ENCODE measurements at regions not wholly inside any gene's neighbourhood (a gene's known extent, or its start where the extent isn't known, plus 50 kb on each side); places are given as distances from the start of the nearest gene placed in this dataset.
"Not testable (repeated sequence)": the region's sequence is repeated elsewhere in the genome, so short reads cannot be mapped to it uniquely, and the experiment has no call there.

GRCh38 chr1:234780112-234780511 is 170.1 kb upstream of the IRF2BP2 start (continued):
- no peak for TF ChIP-seq ZNF782 (CRISPR knock-in tag; IDR thresholded peaks at IDR 0.05; ENCODE audit: borderline replicate concordance)
- no peak for TF ChIP-seq ZNF619 (CRISPR knock-in tag; IDR thresholded peaks at IDR 0.05)
- TF ChIP-seq REXO4 (CRISPR knock-in tag; IDR thresholded peaks at IDR 0.05; ENCODE audit: borderline replicate concordance): no peak
- no peak for TF ChIP-seq ZGPAT (CRISPR knock-in tag; IDR thresholded peaks at IDR 0.05)
- TF ChIP-seq ZNF704 (CRISPR knock-in tag; IDR thresholded peaks at IDR 0.05; ENCODE audit: borderline replicate concordance): no peak
- TF ChIP-seq, protein P1, sequence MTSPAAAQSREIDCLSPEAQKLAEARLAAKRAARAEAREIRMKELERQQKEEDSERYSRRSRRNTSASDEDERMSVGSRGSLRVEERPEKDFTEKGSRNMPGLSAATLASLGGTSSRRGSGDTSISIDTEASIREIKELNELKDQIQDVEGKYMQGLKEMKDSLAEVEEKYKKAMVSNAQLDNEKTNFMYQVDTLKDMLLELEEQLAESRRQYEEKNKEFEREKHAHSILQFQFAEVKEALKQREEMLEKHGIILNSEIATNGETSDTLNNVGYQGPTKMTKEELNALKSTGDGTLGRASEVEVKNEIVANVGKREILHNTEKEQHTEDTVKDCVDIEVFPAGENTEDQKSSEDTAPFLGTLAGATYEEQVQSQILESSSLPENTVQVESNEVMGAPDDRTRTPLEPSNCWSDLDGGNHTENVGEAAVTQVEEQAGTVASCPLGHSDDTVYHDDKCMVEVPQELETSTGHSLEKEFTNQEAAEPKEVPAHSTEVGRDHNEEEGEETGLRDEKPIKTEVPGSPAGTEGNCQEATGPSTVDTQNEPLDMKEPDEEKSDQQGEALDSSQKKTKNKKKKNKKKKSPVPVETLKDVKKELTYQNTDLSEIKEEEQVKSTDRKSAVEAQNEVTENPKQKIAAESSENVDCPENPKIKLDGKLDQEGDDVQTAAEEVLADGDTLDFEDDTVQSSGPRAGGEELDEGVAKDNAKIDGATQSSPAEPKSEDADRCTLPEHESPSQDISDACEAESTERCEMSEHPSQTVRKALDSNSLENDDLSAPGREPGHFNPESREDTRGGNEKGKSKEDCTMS (CRISPR knock-in tag; conservative IDR thresholded peaks at IDR 0.05): no peak

GRCh38 chr1:234779600-234779999 is 169.6 kb upstream of the IRF2BP2 start:
- H3K4me2 ChIP-seq (ENCODE audit: low read depth, low read length); H3K9me3 ChIP-seq (ENCODE audit: low read length); FAIRE-seq; H3K36me3 ChIP-seq (replicated peaks in 1 of 2; ENCODE audit: control insufficient read depth in 1 of 2, insufficient read depth in 2 of 2, low read length in 2 of 2); H3K27ac ChIP-seq (ENCODE audit: extremely low read length, insufficient read depth, low read length); intact Hi-C loops (cut with micrococcal nuclease; ENCODE audit: unreplicated experiment); H3K79me2 ChIP-seq (ENCODE audit: insufficient read depth, low read length); H3K4me3 ChIP-seq (replicated peaks in 1 of 3; ENCODE audit: insufficient read depth in 1 of 3, low read depth in 2 of 3, low read length in 3 of 3); DNase-seq (ENCODE audit: low spot score); H3K9ac ChIP-seq (ENCODE audit: insufficient read depth, low read depth, low read length); H4K20me1 ChIP-seq (ENCODE audit: insufficient read depth, low read length); H2AFZ ChIP-seq (ENCODE audit: low read length); ATAC-seq; BruUV-seq (replicated peaks); in situ Hi-C loops (cut with HindIII; ENCODE audit: extremely low pct_ligation_motif_present, low pct_unique_long_range_greater_than_20kb); CTCF ChIA-PET (ENCODE audit: low intra/inter-chr PET ratio, low total read pairs): not testable (repeated sequence)
- Histone ChIP-seq H3K4me1 (ENCODE audit: insufficient read depth, low read length) (peaks cover 29% of the 10 kb centered on the region), H3K27me3 (ENCODE audit: control insufficient read depth in 1 of 2, insufficient read depth in 2 of 2, low read length in 2 of 2) (peaks cover 0 to 28% of the 10 kb centered on the region in 2 experiments; a peak in 3 of 5 replicates)
- 53% methylated on average over 5 of the region's 5 CpGs for WGBS (ENCODE audit: low lambda C conversion rate)
- POLR2A ChIA-PET: interaction anchor here (2.9 kb wide), 1 partner anchor 167 kb away, joined by 27 read pairs; no protein-coding TSS in a partner anchor
